Fibroblast of skin of left biceps (primary cell): ENCODE measurements at regions not wholly inside any gene's neighbourhood (a gene's known extent, or its start where the extent isn't known, plus 50 kb on each side); places are given as distances from the start of the nearest gene placed in this dataset.
"Not testable (repeated sequence)": the region's sequence is repeated elsewhere in the genome, so short reads cannot be mapped to it uniquely, and the experiment has no call there.

Source experiments
- DNase-seq, 2 experiments: peaks; one replicate each; pipeline ENCODE4 v3.0.0-alpha.2; 2013; ENCODE audit warnings: low read depth in 2 of 2

- DNase-seq = no peak
Observed at GRCh38 chr11:92605667-92606066, 363.8 kb upstream of the MTNR1B start.

GRCh38 chr11:92607969-92608722, 361.3 kb upstream of the MTNR1B start:
- DNase-seq = no peak

DNA sequence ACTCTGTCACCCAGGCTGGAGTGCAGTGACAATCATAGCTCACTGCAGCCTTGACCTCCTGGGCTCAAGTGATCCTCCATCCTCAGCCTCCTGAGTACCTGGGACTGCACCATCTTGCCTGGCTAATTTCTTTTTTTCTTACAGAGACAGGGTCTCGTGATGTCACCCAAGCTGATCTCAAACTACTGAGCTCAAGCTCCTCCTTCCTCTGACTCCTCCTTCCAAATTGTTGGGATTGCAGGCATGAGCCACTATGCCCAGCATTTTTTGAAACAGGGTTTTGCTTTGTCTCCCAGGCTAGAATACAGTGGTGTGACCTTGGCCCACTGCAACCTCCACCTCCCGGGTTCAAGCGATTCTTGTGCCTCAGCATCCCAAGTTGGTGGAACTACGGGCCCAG, 358.3 kb upstream of the MTNR1B start:
- no peak for DNase-seq

GRCh38 chr11:92618020-92618419, 351.4 kb upstream of the MTNR1B start:
- DNase-seq = not testable (repeated sequence)

- no peak for DNase-seq
Observed at GRCh38 chr11:92623055-92623454, 346.4 kb upstream of the MTNR1B start.

DNA sequence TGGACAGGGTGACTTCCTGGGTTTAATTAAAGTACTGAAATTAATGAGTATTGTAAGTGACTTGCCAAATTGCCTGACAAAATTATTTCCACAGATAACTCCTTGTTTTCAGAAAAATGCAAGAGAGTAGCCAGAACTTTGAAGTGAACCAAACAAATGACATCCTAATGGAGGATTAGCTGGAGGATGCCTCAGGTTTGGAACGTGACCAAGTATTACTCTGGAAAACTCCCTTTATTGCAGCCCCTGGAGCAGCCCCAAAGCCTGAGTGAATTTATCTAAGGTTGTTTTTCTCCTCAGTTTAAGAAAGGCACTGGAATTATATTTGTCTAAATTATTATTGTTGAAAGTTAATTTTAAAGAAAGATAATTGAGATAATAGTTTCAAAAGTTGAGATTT, 343.6 kb upstream of the MTNR1B start:
- peak in 1 of 2 experiments; percentile 7 for DNase-seq

DNA sequence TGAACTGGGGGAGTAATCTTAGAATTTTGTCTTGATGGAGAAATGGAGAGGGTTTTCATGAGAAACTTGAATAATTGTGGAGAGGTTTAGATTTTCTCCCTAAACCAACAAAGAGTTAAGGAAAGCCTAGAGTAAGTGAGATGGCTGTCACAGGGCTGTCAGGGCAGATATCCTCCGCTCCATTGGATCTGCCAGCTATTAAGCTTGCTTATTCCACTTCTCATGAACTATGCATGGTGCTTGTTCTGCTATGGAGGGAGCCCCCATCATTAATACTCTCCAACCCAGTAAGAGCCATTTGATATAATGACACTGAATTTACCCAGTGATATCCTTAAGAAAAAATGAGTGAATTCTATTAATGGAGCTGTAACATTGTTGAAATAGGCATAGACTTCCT, 342.8 kb upstream of the MTNR1B start:
- no peak for DNase-seq

DNA sequence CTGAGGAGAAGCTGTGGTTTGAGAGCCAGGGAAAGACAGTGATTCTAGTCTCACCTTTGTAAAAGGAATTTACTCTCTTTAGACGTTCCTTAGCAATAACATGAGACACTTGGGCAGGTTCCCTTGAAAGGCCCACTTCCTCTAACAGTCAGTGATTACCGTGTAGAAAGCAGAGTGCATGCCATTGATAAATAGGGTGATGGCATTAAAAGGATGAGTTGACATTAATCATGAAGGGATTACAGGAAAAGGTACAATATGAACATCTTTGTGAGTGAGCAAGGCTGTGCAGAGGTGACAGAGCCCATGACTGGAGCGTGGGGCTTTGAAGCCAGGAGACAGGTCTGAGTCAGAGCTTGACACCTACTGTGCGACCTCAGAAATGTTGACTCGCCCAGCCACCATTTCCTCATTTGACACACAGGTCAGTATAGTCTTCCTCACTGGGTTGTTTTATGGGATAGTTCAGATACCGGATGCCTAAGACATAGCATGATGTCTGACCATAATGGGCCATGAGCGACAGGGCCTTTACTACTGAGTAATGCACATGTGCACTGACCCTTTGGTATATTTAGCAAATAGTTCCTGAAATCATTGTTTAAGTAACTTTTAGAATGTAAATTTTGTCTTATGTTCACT, 341.7 kb upstream of the MTNR1B start:
- no peak for DNase-seq

DNA sequence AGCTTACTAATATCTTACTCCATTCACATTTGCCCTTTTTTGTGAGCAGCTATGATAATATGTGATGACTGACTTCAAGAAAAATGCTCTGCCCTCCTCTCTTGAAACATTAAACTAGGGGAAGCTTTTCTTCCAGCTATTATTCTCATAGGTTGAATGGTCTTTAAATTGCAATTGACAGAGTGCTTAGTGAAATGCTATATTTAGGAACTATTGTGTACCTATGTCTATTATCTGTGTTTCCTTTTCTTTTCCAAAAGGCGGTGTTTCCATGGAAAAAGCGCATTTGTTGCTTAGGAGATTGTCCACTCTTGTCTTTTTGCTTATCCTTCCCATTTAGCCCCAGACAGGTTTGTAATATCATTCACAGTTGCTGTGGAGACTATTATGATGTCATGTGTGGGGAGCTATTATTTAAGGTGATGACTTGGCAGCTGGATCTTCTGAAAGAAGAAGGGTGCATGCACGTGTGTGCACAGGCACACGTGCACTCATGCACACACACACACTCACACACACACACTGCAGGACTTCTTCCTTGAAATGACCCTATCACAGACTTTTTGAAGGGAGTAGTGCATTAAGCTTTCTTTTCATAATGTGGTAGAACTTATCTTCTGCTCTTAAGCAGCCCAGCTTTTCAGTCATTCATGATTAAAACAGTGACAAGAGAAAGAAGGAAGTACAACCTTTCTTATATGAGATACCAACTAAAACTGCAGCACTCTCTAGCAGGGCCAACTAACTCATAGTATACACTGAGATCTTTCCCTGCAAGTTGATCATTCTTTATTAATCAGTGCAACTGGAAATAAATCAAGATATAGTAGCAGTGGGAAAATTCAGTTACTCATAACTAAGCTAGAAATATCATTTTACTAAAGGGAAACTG, 340.8 kb upstream of the MTNR1B start:
- DNase-seq = no peak

DNA sequence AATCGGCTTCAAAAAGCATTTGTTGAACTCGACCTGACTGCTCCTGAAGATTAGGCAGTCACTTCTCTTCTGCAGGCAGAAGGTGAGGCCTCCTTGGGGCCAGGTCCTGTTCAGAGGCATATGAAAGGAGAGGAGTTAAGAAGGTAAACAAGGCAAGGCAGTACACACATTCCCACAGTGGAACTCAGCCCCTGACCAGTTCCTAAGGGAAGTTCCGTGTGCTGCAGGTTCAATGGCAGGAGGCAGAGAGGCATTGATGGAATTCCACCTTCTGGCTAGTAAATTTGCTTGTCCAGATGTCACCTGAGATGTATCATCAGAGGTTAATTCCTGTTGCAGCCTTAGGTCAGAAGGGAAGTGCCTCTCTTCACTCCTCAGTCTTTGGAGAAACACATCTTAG, 337.0 kb upstream of the MTNR1B start:
- DNase-seq = no peak

DNA sequence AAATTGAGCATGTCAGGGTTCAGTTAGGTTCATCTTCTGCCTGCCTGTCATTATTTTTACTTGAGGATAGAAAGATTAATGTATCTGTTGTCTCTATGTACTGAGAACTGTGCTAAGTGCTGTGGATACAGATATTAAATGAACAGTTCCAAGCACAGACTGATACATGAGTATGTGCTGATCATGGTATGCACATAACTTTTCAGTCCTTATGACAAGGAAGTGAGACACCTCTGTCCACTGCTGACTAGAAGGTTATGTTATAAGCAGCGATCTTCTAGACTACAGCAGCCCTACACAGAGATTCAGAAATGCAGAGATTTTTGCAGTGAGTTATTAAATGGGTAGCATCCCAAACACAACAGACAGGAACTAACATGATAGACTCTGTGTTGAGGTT, 335.6 kb upstream of the MTNR1B start:
- DNase-seq = no peak

DNA sequence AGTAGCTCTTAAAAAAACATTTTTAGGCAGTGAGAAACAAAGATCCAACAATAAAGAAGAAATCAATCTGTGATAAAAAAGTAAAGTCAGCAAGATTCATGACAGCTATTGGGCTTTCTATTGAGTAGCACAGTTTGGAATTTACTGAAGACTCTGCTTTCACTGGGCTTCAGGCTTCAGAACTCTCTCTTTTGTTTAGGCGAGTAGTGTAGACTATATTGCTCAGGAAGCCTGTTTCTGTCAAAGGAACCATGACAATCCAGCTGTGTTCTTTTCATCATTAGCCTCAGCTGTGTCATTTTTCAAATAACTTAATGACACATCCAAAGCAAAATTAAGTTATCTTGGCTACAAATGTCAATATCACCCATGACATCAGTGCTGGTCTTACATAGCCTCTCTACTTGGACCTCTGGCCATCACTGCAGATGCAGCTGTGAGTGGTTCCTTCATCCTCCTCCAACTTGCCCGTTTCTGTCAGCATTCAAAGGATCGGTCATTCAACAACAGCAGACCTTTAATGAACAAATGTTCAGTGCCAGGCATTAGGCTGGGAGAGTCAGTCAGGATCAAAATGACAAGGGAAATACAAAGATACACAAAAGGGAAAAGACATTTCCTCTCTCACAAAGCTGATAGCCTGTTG, 332.8 kb upstream of the MTNR1B start:
- DNase-seq = no peak

DNA sequence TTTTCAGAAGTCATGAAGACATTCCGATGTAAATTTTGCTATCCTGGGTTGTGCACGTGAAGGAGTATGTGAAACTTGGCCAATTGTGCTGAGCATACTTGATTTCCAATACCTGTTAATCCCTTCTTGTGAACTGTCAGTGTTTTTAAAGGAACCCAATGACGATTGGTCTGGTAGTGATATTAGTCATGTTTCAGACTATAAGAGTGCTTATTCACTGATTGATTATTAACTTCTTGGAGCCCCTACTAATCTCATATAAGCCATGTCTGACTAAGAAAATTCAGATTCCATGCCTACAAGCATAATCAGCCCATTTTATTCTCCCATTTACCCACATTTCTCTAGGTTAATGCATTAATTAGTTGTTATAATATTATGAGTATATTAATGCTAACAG, 330.8 kb upstream of the MTNR1B start:
- DNase-seq = no peak

GRCh38 chr11:92642177-92642931, 327.1 kb upstream of the MTNR1B start:
- DNase-seq = no peak

GRCh38 chr11:92643827-92644226, 325.6 kb upstream of the MTNR1B start:
- no peak for DNase-seq

DNA sequence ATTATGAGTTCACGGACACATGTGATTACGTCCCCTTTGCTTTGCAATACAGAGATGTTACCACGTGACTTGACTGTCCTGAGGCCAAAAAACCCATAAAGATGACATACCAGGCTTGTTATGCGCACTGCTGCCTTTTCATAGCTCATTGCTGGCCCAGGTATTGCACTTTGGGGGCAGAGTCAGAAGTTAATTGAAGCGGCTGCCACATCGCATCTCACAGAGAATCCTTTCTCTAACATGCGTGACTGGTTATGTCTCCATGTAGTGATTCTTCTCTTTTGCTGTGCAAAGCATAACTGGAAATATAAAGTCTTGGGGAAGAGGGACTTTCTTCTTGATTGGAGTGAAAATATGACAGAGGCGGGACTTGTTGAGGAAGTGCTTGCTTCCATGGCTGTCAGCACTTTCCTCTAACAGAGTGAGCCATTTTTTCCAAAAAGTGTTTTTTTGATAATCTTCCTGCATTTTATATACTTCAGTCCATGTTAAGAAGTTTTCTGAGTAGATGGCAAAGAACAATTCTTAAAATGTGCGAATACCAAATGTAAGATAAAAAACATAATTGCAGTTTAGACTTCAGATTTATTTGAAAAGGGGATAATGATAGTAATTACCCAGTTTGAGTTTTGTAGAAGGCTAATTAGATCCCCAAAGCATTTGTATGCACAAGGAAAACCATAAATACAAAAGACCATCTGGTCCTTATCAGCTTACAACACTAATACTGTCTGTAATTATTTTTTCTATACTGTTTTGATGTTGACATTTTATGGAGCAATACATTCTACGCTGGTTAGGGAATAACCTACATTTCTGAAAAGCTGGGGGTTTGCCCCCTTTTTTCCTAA, 324.6 kb upstream of the MTNR1B start:
- DNase-seq = no peak

DNA sequence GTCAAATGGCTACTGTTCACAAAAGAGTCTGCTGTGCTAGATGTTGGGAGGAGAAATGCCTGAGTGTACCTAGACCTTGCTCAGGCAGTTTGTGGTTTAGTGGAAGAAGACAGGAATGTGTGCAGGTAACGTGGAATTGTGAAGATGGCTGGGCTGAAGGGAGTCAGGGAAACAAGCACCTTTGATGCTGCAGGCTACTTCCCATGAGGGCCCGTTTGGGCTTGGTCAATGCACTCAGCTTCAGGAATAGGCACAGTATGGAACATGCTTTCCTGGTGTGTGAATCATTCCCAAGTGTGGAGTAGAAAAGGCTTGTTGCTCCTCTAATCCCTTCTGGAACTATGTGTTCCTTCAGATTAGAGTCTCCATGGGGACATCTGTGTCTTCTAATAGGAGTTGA, 318.3 kb upstream of the MTNR1B start:
- no peak for DNase-seq

DNA sequence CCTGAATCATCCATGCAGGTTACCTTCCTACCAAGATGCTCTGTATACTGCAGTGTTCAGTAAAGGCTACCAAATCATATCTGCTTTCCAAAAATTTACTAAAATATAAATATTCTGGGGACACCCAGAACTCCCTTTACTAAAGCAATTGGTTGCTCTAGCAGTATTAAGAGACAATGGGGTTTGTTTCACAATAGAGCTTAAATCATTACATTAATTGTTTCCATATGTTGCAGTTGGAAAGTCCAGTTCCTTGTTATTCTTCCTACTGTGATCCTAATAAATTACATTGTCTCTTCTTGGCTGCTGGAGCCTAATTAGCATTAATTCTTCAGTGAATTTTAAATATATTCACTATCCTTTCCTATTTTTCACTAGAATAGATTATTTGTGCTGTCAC, 316.0 kb upstream of the MTNR1B start:
- DNase-seq = peak; percentile 24

- no peak for DNase-seq
Observed at GRCh38 chr11:92656783-92657182, 312.7 kb upstream of the MTNR1B start.

DNA sequence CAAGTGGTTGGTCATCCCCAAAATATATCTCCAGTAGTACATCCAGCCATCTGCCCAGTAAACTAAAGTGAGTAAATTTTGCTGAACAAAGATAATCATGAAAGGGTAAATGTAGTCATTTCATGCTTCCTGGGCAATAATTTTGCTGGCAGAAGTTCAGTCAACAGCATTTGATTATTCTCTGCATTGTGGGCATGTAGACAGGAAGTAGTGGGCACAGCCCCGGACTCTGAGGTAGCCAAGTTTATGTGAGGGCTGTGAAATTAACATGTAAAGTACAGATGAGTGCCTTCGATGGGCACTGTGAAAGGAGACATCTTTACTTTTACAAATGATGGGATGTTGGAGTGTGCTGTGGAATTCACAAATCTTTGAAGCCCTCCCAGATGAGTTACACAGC, 312.2 kb upstream of the MTNR1B start:
- no peak for DNase-seq
